Activated B cell treated with CpG ODN at 0.5 μM for 24 hours (primary cell): ENCODE measurements at regions not wholly inside any gene's neighbourhood (a gene's known extent, or its start where the extent isn't known, plus 50 kb on each side); places are given as distances from the start of the nearest gene placed in this dataset.

Source experiments
- ATAC-seq: fragments of 200-7000 bp; cut with Tn5 transposase; one replicate; pipeline ENCODE4 v1.10.0; 2021; ENCODE audit warnings: low read depth, mild to moderate bottlenecking, moderate library complexity
- CTCF ChIA-PET: fragments of 350-600 bp; sonication (Branson Sonifier 250); formaldehyde crosslinking; loops from one replicate; lab custom pipeline; 2021; ENCODE audit warnings: antibody characterized with exemption; lab: Charles Lee
- POLR2A ChIA-PET: fragments of 350-600 bp; sonication (Branson Sonifier 250); formaldehyde crosslinking; loops from one replicate; lab custom pipeline; 2021; ENCODE audit warnings: antibody characterized with exemption; lab: Charles Lee
- DNase-seq: peaks from one replicate; pipeline ENCODE4 v3.0.0; 2022
- H3K27ac Mint-ChIP-seq: one replicate; pipeline ENCODE4 v1.8.0; 2020; ENCODE audit warnings: mixed read lengths
- H3K27me3 Mint-ChIP-seq: one replicate; pipeline ENCODE4 v1.8.0; 2021; ENCODE audit warnings: mixed read lengths
- H3K36me3 Mint-ChIP-seq: one replicate; pipeline ENCODE4 v1.8.0; 2021; ENCODE audit warnings: low read depth, mixed read lengths
- H3K4me1 Mint-ChIP-seq: one replicate; pipeline ENCODE4 v1.8.0; 2021; ENCODE audit warnings: mixed read lengths
- H3K4me3 Mint-ChIP-seq: one replicate; pipeline ENCODE4 v1.8.0; 2020; ENCODE audit warnings: mild to moderate bottlenecking, mixed read lengths
- H3K9me3 Mint-ChIP-seq: one replicate; pipeline ENCODE4 v1.8.0; 2020; ENCODE audit warnings: mixed read lengths
- intact Hi-C: fragments of 100-400 bp; cut with micrococcal nuclease; formaldehyde crosslinking; loops from one replicate; pipeline ENCODE4 v1.15.1; 2024
- TF ChIP-seq, protein P1 (sequence below): fragments of 200-600 bp; IDR thresholded peaks from one replicate; pipeline ENCODE4 v1.8.0; 2022; ENCODE audit warnings: antibody characterized with exemption, mild to moderate bottlenecking

DNA sequence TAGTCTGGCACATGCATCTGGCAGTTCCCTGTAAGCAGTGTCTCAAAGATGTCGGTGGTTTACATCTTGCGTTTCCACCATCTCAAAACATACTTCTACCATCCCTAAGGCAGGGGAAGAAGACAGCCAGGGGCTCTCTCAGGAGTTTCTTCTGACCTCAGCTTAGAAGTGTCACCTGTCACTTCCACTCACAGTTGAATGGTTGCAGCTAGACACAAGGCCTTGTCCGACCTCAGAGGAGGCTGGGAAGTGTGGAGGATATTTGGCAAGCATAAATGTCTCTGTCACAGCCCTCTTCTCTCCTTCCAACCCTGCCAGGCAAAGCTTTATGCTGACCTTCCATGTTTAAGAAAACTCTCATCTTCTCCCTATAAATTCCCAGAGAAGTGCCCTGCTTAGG lies 193.3 kb downstream of the HERPUD2 start:
- Mint-ChIP-seq H3K36me3 (no peaks in the 10 kb centered on the region), H3K27ac (no peak overlapping the region), H3K4me1 (no peaks in the 10 kb centered on the region), H3K4me3 (no peak overlapping the region), H3K9me3 (no peaks in the 10 kb centered on the region), H3K27me3 (peaks cover 23% of the 10 kb centered on the region)
- no peak for DNase-seq
- POLR2A ChIA-PET, result no interaction called here
- TF ChIP-seq, protein P1, sequence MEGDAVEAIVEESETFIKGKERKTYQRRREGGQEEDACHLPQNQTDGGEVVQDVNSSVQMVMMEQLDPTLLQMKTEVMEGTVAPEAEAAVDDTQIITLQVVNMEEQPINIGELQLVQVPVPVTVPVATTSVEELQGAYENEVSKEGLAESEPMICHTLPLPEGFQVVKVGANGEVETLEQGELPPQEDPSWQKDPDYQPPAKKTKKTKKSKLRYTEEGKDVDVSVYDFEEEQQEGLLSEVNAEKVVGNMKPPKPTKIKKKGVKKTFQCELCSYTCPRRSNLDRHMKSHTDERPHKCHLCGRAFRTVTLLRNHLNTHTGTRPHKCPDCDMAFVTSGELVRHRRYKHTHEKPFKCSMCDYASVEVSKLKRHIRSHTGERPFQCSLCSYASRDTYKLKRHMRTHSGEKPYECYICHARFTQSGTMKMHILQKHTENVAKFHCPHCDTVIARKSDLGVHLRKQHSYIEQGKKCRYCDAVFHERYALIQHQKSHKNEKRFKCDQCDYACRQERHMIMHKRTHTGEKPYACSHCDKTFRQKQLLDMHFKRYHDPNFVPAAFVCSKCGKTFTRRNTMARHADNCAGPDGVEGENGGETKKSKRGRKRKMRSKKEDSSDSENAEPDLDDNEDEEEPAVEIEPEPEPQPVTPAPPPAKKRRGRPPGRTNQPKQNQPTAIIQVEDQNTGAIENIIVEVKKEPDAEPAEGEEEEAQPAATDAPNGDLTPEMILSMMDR, result no peak
- ATAC-seq, result no peak
- CTCF ChIA-PET, result no interaction called here
- intact Hi-C loops, result no loop called here

DNA sequence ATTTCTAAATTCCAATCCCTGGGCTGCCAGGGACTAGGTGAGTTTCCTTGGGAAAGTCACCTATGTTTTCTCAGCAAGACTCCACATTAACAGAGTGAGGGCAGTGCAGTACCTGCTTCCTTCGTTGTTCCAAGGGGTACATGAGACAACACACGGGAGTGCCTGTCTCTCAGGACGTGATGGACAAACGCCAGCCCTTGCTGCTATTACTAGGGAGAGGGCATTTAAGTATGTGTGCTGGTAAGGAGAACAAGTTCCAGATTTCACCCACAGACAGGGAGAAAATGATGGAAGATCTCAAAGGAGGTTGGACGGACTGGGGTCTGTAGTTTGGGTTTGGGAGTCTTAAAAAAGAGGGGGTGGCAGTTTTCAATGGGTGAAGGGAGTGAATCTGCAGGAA lies 195.7 kb downstream of the HERPUD2 start:
- ChIA-PET POLR2A (no interaction called here), CTCF (no interaction called here)
- Mint-ChIP-seq H3K27ac (no peak overlapping the region), H3K36me3 (no peaks in the 10 kb centered on the region), H3K9me3 (no peaks in the 10 kb centered on the region), H3K27me3 (peaks cover 23% of the 10 kb centered on the region), H3K4me1 (peaks cover 1% of the 10 kb centered on the region), H3K4me3 (no peak overlapping the region)
- no peak for DNase-seq
- intact Hi-C loops, result no loop called here
- TF ChIP-seq, protein P1, result no peak
- no peak for ATAC-seq

DNA sequence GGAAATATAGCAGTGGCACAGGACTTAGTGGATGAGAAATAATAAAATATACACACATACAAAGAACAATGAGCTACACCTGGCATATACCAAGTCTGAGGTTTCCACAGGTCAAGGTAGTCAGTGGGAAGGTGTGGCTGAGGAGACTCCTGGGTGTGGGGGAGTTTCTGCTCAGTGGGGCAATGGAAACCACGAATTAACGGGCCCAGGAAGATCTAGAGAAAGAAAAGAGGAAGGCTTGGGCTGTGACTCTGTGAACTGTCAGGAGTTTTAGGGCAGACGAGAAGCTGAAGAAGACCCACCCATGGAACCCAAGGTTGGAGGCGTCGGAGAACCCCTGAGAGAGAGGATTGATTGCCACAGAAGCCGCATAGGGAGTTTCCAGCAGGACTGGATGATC lies 196.5 kb downstream of the HERPUD2 start:
- peaks cover 23% of the 10 kb centered on the region for H3K27me3 Mint-ChIP-seq
- CTCF ChIA-PET, result no interaction called here
- DNase-seq (no peak), ATAC-seq (no peak)
- POLR2A ChIA-PET, result no interaction called here
- peaks cover 1% of the 10 kb centered on the region for H3K4me1 Mint-ChIP-seq
- H3K9me3 Mint-ChIP-seq, result no peaks in the 10 kb centered on the region
- no peak overlapping the region for H3K4me3 Mint-ChIP-seq
- TF ChIP-seq, protein P1, result no peak
- no peaks in the 10 kb centered on the region for H3K36me3 Mint-ChIP-seq
- intact Hi-C loops, result no loop called here
- no peak overlapping the region for H3K27ac Mint-ChIP-seq

DNA sequence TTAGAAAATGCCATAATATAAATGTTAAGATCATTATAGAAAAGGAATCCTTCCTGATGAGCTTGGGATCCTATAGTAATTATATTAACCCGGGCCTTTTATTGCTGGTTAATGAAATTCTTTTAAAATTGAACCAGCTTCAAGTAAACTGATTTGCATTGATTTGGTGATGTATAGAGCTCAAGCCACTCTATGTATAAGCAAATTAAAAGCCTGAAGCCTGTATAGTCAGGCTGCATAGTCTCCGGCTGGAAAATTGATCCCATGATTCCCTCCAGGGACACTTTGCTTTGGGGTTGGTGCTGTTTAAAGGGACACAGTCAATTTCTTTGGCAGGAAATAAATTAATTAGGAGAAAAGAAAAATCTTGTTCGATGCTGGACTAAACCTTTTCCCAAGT lies 199.1 kb downstream of the HERPUD2 start:
- H3K36me3 Mint-ChIP-seq, result no peaks in the 10 kb centered on the region
- H3K9me3 Mint-ChIP-seq, result no peaks in the 10 kb centered on the region
- TF ChIP-seq, protein P1, result no peak
- H3K4me3 Mint-ChIP-seq, result no peak overlapping the region
- peaks cover 1% of the 10 kb centered on the region for H3K4me1 Mint-ChIP-seq
- intact Hi-C loops, result no loop called here
- ChIA-PET CTCF (no interaction called here), POLR2A (no interaction called here)
- ATAC-seq (no peak), DNase-seq (no peak)
- H3K27ac Mint-ChIP-seq, result no peak overlapping the region
- peaks cover 23% of the 10 kb centered on the region for H3K27me3 Mint-ChIP-seq

DNA sequence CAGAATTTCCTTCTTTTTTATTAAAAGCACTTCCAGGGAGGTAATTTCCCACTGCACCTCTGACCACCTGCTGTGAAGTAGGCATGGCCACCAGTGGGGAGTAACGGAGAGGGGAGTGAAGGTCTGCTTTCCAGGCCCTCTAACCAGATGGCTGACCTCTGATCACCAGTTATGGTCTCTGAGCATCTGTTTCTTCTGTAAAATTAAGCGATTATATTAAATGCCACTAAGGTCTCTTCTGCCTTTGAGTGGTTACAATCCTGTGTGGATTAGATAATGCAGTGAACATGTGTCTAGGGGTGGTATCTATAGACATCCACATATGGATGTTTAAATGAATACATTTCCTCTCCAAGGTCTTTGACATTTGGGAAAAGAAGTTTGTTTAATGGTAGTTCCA lies 199.6 kb downstream of the HERPUD2 start:
- H3K27me3 Mint-ChIP-seq, result peaks cover 20% of the 10 kb centered on the region
- no peak for DNase-seq
- H3K4me1 Mint-ChIP-seq, result peaks cover 1% of the 10 kb centered on the region
- ChIA-PET CTCF (no interaction called here), POLR2A (no interaction called here)
- no peaks in the 10 kb centered on the region for H3K36me3 Mint-ChIP-seq
- H3K4me3 Mint-ChIP-seq, result no peak overlapping the region
- H3K27ac Mint-ChIP-seq, result no peak overlapping the region
- TF ChIP-seq, protein P1, result no peak
- no peaks in the 10 kb centered on the region for H3K9me3 Mint-ChIP-seq
- intact Hi-C loops, result no loop called here
- no peak for ATAC-seq
